GM13976 (cell line): ENCODE measurements at regions not wholly inside any gene's neighbourhood (a gene's known extent, or its start where the extent isn't known, plus 50 kb on each side); places are given as distances from the start of the nearest gene placed in this dataset.
"Not testable (repeated sequence)": the region's sequence is repeated elsewhere in the genome, so short reads cannot be mapped to it uniquely, and the experiment has no call there.

Source experiments
- DNase-seq: peaks from one replicate; pipeline ENCODE4 v3.0.0; 2012; ENCODE audit warnings: low spot score
- in situ Hi-C: fragments of 300-500 bp; cut with MboI; formaldehyde crosslinking; loops from one replicate; pipeline ENCODE4 v1.12.0; 2022; ENCODE audit warnings: low sequenced_read_pairs, mixed read lengths, inconsistent platforms; ENCODE audit not compliant: unreplicated experiment
- TF ChIP-seq, protein P1 (sequence below): IDR thresholded peaks from 2 replicates; pipeline ENCODE4 v1.5.1; 2012; ENCODE audit warnings: borderline replicate concordance, mild to moderate bottlenecking; ENCODE audit not compliant: insufficient read depth; ENCODE audit errors: extremely low read depth, missing control alignments, control extremely low read depth

GRCh38 chr9:18061856-18062255 is 412.1 kb upstream of the ADAMTSL1 start:
- TF ChIP-seq, protein P1, sequence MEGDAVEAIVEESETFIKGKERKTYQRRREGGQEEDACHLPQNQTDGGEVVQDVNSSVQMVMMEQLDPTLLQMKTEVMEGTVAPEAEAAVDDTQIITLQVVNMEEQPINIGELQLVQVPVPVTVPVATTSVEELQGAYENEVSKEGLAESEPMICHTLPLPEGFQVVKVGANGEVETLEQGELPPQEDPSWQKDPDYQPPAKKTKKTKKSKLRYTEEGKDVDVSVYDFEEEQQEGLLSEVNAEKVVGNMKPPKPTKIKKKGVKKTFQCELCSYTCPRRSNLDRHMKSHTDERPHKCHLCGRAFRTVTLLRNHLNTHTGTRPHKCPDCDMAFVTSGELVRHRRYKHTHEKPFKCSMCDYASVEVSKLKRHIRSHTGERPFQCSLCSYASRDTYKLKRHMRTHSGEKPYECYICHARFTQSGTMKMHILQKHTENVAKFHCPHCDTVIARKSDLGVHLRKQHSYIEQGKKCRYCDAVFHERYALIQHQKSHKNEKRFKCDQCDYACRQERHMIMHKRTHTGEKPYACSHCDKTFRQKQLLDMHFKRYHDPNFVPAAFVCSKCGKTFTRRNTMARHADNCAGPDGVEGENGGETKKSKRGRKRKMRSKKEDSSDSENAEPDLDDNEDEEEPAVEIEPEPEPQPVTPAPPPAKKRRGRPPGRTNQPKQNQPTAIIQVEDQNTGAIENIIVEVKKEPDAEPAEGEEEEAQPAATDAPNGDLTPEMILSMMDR = no peak
- in situ Hi-C loops = no loop called here
- DNase-seq = no peak

DNA sequence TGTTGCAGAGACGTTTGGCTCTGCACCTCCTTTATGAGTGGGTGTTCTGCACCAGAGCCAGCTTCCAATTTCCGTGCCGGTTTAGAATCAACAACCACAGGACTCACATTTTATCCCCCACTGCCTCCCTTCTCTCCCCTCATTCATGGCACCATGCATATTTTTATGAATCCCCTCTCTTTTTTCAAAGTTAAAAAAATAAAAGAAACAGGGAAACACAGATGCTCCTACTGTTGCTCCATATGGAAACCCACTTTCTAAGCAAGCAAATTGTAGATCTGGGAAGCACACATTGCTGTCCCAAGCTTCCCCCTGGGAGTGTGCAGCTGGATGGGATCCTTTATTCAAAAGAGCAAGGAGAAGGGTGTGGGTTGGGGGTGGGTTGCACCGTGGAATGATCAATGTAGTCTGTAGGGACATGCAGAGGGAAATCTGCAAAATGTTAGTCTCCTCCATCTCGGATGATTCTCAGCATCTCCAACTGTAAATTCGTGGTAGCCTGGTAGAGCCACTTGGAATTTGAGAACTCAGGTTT is 410.0 kb upstream of the ADAMTSL1 start:
- no peak for DNase-seq
- TF ChIP-seq, protein P1 = no peak
- in situ Hi-C loops = no loop called here

- in situ Hi-C loops, DNase-seq: not testable (repeated sequence)
Observed at GRCh38 chr9:18066608-18067007, 407.3 kb upstream of the ADAMTSL1 start.

- TF ChIP-seq, protein P1 = no peak
- in situ Hi-C loops = no loop called here
- no peak for DNase-seq
Observed at GRCh38 chr9:18067548-18068120, 406.3 kb upstream of the ADAMTSL1 start.

- TF ChIP-seq, protein P1 = no peak
- in situ Hi-C loops = no loop called here
Observed at GRCh38 chr9:18068900-18069299, 405.1 kb upstream of the ADAMTSL1 start.

DNA sequence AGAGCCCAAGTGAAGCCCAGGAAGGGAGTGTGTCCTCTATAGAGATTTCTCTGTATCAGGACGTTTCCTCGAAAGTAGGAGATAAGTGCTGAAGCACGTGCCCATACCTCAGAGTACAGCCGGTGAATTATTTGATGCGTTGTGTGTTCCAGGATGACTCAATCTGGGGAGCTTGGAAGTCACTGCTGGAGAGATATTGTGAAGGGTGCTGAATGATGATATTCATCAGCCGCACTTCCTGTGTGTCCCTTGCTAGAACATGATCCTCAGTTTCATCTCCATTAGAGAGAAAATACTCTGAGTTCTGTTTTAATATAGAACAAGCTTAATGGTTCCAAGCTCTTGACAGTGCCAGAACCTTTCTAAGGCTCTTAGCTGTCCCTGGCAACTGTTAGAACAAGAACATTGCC is 402.3 kb upstream of the ADAMTSL1 start:
- no peak for DNase-seq
- TF ChIP-seq, protein P1 = no peak
- in situ Hi-C loops = no loop called here

More at GRCh38 chr9:18068900-18069299, 405.1 kb upstream of the ADAMTSL1 start:
- no peak for DNase-seq

DNA sequence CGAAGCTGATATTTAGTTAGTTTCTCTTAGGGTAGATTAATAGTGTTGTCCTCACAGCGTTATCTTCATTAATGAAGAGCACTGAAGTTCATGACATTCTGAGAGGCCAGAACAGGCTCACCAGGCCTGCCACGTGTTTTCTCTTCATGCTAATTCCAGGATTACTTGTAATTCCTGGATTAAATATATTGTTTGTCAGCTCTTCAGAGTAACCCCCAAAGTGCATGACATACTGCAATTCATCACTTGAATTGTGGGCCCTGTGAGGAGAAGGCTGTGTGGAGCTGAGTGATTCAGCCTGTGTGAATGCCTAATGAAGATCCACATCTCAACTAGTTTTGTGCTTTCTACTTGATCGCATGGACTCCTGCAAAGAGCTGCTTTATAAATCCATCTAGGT is 401.0 kb upstream of the ADAMTSL1 start:
- DNase-seq = no peak
- in situ Hi-C loops = no loop called here

More for the DNA sequence above, 401.0 kb upstream of the ADAMTSL1 start:
- TF ChIP-seq, protein P1 = no peak
